ENCODE measurements at regions not wholly inside any gene's neighbourhood (a gene's known extent, or its start where the extent isn't known, plus 50 kb on each side); places are given as distances from the start of the nearest gene placed in this dataset.

- no peak for DNase-seq
- H3K36me3 Mint-ChIP-seq (ENCODE audit: insufficient read depth) = no peaks in the 10 kb centered on the region
- no peak for ATAC-seq
Observed at GRCh38 chr1:5638582-5638981, 353.6 kb downstream of the NPHP4 start.

DNA sequence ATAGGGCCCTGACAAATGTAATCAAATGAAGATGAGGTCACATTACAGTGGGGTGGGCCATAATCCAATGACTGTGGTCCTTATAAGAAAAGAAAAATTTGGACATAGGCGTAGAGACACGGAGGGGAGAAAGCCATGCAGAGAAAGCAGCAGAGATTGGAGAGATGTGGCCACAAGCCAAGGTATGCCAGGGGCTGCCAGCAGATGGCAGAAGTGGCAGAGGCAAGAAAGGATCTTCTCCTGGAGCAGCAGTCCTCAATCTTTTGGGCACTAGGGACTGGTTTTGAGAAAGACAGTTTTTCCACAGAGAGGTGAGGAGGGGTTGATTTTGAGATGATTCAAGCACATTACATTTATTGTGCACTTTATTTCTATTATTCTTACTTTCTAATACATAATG is 355.1 kb downstream of the NPHP4 start:
- no peak for DNase-seq
- Mint-ChIP-seq H3K4me1 (ENCODE audit: low read depth) (no peaks in the 10 kb centered on the region), H3K9me3 (peaks cover 4% of the 10 kb centered on the region), H3K36me3 (ENCODE audit: insufficient read depth) (no peaks in the 10 kb centered on the region), H3K4me3 (no peak overlapping the region), H3K27me3 (ENCODE audit: low read depth) (peaks cover 37% of the 10 kb centered on the region)
- ATAC-seq = no peak

More at GRCh38 chr1:5638582-5638981, 353.6 kb downstream of the NPHP4 start:
- no peak overlapping the region for H3K4me3 Mint-ChIP-seq
- H3K9me3 Mint-ChIP-seq = peaks cover 4% of the 10 kb centered on the region
- H3K27me3 Mint-ChIP-seq (ENCODE audit: low read depth) = peaks cover 41% of the 10 kb centered on the region
- H3K4me1 Mint-ChIP-seq (ENCODE audit: low read depth) = no peaks in the 10 kb centered on the region

DNA sequence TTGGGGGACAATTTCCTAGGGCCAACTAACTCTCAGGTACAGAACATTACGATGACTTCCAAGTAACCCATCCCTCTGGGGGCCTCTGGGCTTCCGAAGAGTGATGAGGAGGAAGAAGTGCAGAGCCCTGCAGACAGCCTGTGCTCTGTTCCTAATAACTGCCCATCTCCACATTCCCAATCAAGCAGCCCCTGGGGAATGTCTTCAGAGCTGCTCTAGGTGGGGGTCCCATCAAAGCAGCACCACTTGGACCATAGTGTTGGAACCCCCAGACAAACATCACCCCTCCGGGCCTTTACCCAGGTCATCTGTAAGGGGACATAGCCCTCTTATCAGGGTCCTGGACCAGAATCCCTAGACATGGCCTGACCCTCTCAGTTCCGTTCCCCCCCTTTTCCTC is 357.3 kb downstream of the NPHP4 start:
- no peaks in the 10 kb centered on the region for H3K36me3 Mint-ChIP-seq (ENCODE audit: insufficient read depth)
- peaks cover 28% of the 10 kb centered on the region for H3K27me3 Mint-ChIP-seq (ENCODE audit: low read depth)
- H3K4me3 Mint-ChIP-seq = no peak overlapping the region
- ATAC-seq = no peak
- H3K9me3 Mint-ChIP-seq = peaks cover 4% of the 10 kb centered on the region
- no peak for DNase-seq
- H3K4me1 Mint-ChIP-seq (ENCODE audit: low read depth) = no peaks in the 10 kb centered on the region

GRCh38 chr1:5632814-5633213 is 359.4 kb downstream of the NPHP4 start:
- Mint-ChIP-seq H3K4me3 (no peak overlapping the region), H3K27me3 (ENCODE audit: low read depth) (peaks cover 19% of the 10 kb centered on the region), H3K4me1 (ENCODE audit: low read depth) (no peaks in the 10 kb centered on the region), H3K36me3 (ENCODE audit: insufficient read depth) (no peaks in the 10 kb centered on the region), H3K9me3 (peaks cover 4% of the 10 kb centered on the region)
- no peak for ATAC-seq
- DNase-seq = no peak

DNA sequence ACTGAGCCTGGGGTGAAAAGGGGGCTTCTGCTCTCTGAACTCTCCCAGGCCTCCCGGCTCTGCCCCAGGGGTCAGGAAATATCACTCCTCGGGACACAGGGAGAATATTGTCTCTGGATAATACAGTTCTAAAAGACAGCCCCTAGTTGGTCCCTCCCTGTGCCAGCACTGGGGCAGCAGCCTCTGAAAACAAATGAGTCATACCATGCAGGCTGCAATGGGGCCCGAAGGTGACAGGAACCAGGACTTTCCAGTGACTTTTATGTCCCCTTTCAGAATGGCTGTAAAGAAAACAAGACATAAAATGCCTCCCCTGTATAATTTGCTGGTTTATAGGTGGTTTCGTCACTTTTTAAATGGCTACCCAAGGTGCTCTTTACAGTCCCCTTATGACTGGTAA is 360.0 kb downstream of the NPHP4 start:
- Mint-ChIP-seq H3K4me3 (no peak overlapping the region), H3K36me3 (ENCODE audit: insufficient read depth) (no peaks in the 10 kb centered on the region), H3K9me3 (peaks cover 4% of the 10 kb centered on the region), H3K27me3 (ENCODE audit: low read depth) (peaks cover 16% of the 10 kb centered on the region), H3K4me1 (ENCODE audit: low read depth) (no peaks in the 10 kb centered on the region)
- DNase-seq (no peak), ATAC-seq (peak; percentile 67 to 84)

DNA sequence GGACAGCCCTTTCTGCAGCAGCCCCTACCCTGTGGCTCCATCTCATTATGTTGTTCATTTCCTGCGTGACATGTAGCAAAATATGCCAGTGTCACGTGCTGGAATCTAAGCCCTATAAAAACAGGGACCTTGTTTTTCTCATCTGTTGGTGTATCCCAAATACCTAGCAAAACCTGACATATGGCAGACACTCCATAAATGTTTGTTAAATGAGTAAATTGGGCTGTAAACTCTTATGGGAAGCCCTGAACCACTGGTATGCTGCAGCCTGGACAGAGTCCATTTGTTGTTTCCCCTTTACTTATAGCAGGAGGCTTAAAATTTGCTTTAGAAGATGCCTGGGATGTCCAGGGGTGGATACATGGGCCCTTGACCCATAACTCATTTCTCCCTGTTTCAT is 363.8 kb downstream of the NPHP4 start:
- Mint-ChIP-seq H3K9me3 (no peaks in the 10 kb centered on the region), H3K36me3 (ENCODE audit: insufficient read depth) (no peaks in the 10 kb centered on the region), H3K27me3 (ENCODE audit: low read depth) (peaks cover 9% of the 10 kb centered on the region), H3K4me3 (no peak overlapping the region), H3K4me1 (ENCODE audit: low read depth) (no peaks in the 10 kb centered on the region)
- no peak for ATAC-seq
- no peak for DNase-seq

DNA sequence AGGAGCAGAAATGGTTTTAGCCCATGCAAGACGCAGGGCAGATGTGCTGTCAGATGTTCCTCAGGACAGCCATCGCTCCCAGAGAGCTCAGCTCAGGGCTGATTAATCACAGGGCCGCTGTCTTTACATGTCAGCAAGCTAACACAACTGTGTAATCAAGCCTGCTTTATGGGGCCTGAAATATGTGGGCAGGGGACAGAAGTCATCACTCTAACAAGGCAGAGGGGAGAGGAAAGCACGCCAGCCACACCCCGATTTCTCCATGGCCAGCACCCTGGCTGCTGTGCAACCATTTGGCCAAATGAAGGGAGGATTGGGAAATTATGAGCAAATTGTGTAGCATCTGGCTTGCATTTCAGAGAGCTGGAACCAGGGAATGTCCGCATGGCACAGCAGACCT is 368.8 kb downstream of the NPHP4 start:
- H3K9me3 Mint-ChIP-seq = no peaks in the 10 kb centered on the region
- H3K4me3 Mint-ChIP-seq = no peak overlapping the region
- peaks cover 13% of the 10 kb centered on the region for H3K27me3 Mint-ChIP-seq (ENCODE audit: low read depth)
- DNase-seq = no peak
- no peaks in the 10 kb centered on the region for H3K36me3 Mint-ChIP-seq (ENCODE audit: insufficient read depth)
- ATAC-seq = no peak
- H3K4me1 Mint-ChIP-seq (ENCODE audit: low read depth) = no peaks in the 10 kb centered on the region

GRCh38 chr1:5622412-5622811 is 369.8 kb downstream of the NPHP4 start:
- H3K4me3 Mint-ChIP-seq = no peak overlapping the region
- no peaks in the 10 kb centered on the region for H3K36me3 Mint-ChIP-seq (ENCODE audit: insufficient read depth)
- ATAC-seq = no peak

GRCh38 chr1:5621692-5622091 is 370.5 kb downstream of the NPHP4 start:
- ATAC-seq = no peak
- Mint-ChIP-seq H3K4me3 (no peak overlapping the region), H3K9me3 (no peaks in the 10 kb centered on the region), H3K27me3 (ENCODE audit: low read depth) (peaks cover 17% of the 10 kb centered on the region), H3K36me3 (ENCODE audit: insufficient read depth) (no peaks in the 10 kb centered on the region), H3K4me1 (ENCODE audit: low read depth) (no peaks in the 10 kb centered on the region)
- DNase-seq = no peak

More at GRCh38 chr1:5622412-5622811, 369.8 kb downstream of the NPHP4 start:
- Mint-ChIP-seq H3K4me1 (ENCODE audit: low read depth) (no peaks in the 10 kb centered on the region), H3K9me3 (no peaks in the 10 kb centered on the region), H3K27me3 (ENCODE audit: low read depth) (peaks cover 15% of the 10 kb centered on the region)
- DNase-seq = no peak

- H3K4me3 Mint-ChIP-seq = no peak overlapping the region
- ATAC-seq = no peak
Observed at GRCh38 chr1:5620997-5621396, 371.2 kb downstream of the NPHP4 start.

GRCh38 chr1:5620418-5620817 is 371.8 kb downstream of the NPHP4 start:
- Mint-ChIP-seq H3K36me3 (ENCODE audit: insufficient read depth) (no peaks in the 10 kb centered on the region), H3K4me1 (ENCODE audit: low read depth) (no peaks in the 10 kb centered on the region)

More at GRCh38 chr1:5620997-5621396, 371.2 kb downstream of the NPHP4 start:
- Mint-ChIP-seq H3K9me3 (no peaks in the 10 kb centered on the region), H3K4me1 (ENCODE audit: low read depth) (no peaks in the 10 kb centered on the region), H3K36me3 (ENCODE audit: insufficient read depth) (no peaks in the 10 kb centered on the region), H3K27me3 (ENCODE audit: low read depth) (peaks cover 19% of the 10 kb centered on the region)
- no peak for DNase-seq

DNA sequence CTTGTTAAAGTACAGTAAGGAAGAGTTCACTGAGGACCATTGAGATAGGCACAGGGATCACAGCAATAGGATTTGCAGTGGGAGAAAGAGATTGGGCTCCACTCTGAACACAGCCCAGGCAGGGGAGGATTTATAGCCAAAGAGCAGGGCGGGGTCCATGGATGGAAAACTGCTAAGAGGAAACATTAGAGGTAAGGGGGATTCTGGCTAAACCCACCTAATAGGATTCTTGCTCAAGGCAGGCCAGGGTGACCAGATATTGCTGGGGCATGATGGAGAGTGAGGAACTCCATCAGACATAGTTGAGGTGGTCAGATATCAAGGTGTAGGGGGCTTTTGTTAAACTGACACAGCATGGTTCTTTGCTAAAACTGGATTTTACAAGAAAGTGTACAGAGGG is 372.8 kb downstream of the NPHP4 start:
- peaks cover 24% of the 10 kb centered on the region for H3K27me3 Mint-ChIP-seq (ENCODE audit: low read depth)

More at GRCh38 chr1:5620418-5620817, 371.8 kb downstream of the NPHP4 start:
- no peak for ATAC-seq
- Mint-ChIP-seq H3K4me3 (no peak overlapping the region), H3K9me3 (no peaks in the 10 kb centered on the region), H3K27me3 (ENCODE audit: low read depth) (peaks cover 20% of the 10 kb centered on the region)
- no peak for DNase-seq

GRCh38 chr1:5617546-5617945 is 374.7 kb downstream of the NPHP4 start:
- Mint-ChIP-seq H3K4me3 (no peak overlapping the region), H3K4me1 (ENCODE audit: low read depth) (no peaks in the 10 kb centered on the region), H3K27me3 (ENCODE audit: low read depth) (peaks cover 30% of the 10 kb centered on the region), H3K9me3 (no peaks in the 10 kb centered on the region), H3K36me3 (ENCODE audit: insufficient read depth) (no peaks in the 10 kb centered on the region)
- DNase-seq (no peak), ATAC-seq (no peak)

More for the DNA sequence above, 372.8 kb downstream of the NPHP4 start:
- ATAC-seq (no peak), DNase-seq (no peak)
- H3K4me3 Mint-ChIP-seq = no peak overlapping the region
- no peaks in the 10 kb centered on the region for H3K36me3 Mint-ChIP-seq (ENCODE audit: insufficient read depth)
- H3K9me3 Mint-ChIP-seq = no peaks in the 10 kb centered on the region
- H3K4me1 Mint-ChIP-seq (ENCODE audit: low read depth) = no peaks in the 10 kb centered on the region

- Mint-ChIP-seq H3K36me3 (ENCODE audit: insufficient read depth) (no peaks in the 10 kb centered on the region), H3K4me3 (no peak overlapping the region), H3K27me3 (ENCODE audit: low read depth) (peaks cover 31% of the 10 kb centered on the region), H3K9me3 (no peaks in the 10 kb centered on the region), H3K4me1 (ENCODE audit: low read depth) (no peaks in the 10 kb centered on the region)
- DNase-seq = no peak
- no peak for ATAC-seq
Observed at GRCh38 chr1:5617179-5617520, 375.1 kb downstream of the NPHP4 start.

GRCh38 chr1:5616366-5617178 is 375.7 kb downstream of the NPHP4 start:
- peaks cover 31% of the 10 kb centered on the region for H3K27me3 Mint-ChIP-seq (ENCODE audit: low read depth)
- DNase-seq (no peak), ATAC-seq (no peak)
- H3K4me1 Mint-ChIP-seq (ENCODE audit: low read depth) = no peaks in the 10 kb centered on the region
- no peak overlapping the region for H3K4me3 Mint-ChIP-seq
- H3K9me3 Mint-ChIP-seq = no peaks in the 10 kb centered on the region
- H3K36me3 Mint-ChIP-seq (ENCODE audit: insufficient read depth) = no peaks in the 10 kb centered on the region

Measured in activated T-cell treated with anti-CD3 and anti-CD28 coated beads, Interleukin-2, amount 50 U/mL, for 4 hours (primary cell).